CD14-positive monocyte (primary cell): ENCODE measurements at regions not wholly inside any gene's neighbourhood (a gene's known extent, or its start where the extent isn't known, plus 50 kb on each side); places are given as distances from the start of the nearest gene placed in this dataset.

Experiments used
- DNase-seq, 3 donors: peaks; one replicate each; pipeline ENCODE4 v3.0.0-alpha.2; 2011 to 2022
- H2AFZ ChIP-seq: 2 replicates; pipeline ENCODE4 v1.6.0; 2012; ENCODE audit warnings: mild to moderate bottlenecking, low read depth, low read length, inconsistent platforms; ENCODE audit not compliant: insufficient read depth, poor library complexity, severe bottlenecking
- H3K27ac ChIP-seq, 2 donors: 1 replicate in 1 of 2; 2 replicates in 1 of 2; pipeline ENCODE4 v1.5.1; 2012 to 2013; ENCODE audit warnings: low read length in 2 of 2, control low read depth in 1 of 2, inconsistent platforms in 1 of 2, low read depth in 1 of 2, mild to moderate bottlenecking in 1 of 2
- H3K27me3 ChIP-seq, 2 donors: one replicate each; pipeline versions ENCODE4 v1.6.0 to v1.6.1; 2011 to 2013; ENCODE audit warnings: low read length in 2 of 2; ENCODE audit not compliant: control insufficient read depth in 2 of 2, insufficient read depth in 2 of 2
- H3K36me3 ChIP-seq, 2 donors: replicated peaks in 1 of 2; 1 replicate in 1 of 2; 2 replicates in 1 of 2; pipeline versions ENCODE4 v1.5.1 to v1.6.1; 2012 to 2013; ENCODE audit warnings: low read length in 2 of 2, control low read depth in 1 of 2, inconsistent platforms in 1 of 2, mild to moderate bottlenecking in 1 of 2; ENCODE audit not compliant: insufficient read depth in 2 of 2, control insufficient read depth in 1 of 2
- H3K4me1 ChIP-seq, 2 donors: 1 replicate in 1 of 2; 2 replicates in 1 of 2; pipeline versions ENCODE4 v1.5.1 to v1.6.1; 2012 to 2013; ENCODE audit warnings: low read length in 2 of 2, control low read depth in 1 of 2, inconsistent platforms in 1 of 2, mild to moderate bottlenecking in 1 of 2, moderate library complexity in 1 of 2; ENCODE audit not compliant: insufficient read depth in 2 of 2, control insufficient read depth in 1 of 2
- H3K4me2 ChIP-seq: replicated peaks from 2 replicates; pipeline ENCODE3; 2012; ENCODE audit warnings: low read length, moderate library complexity, mild to moderate bottlenecking; ENCODE audit not compliant: poor library complexity, severe bottlenecking; ENCODE audit errors: extremely low read depth
- H3K4me3 ChIP-seq, 3 experiments: fragments of 200-600 bp in 1 of 3; sonication (generic) in 1 of 3; replicated peaks in 1 of 3; 1 replicate in 2 of 3; 2 replicates in 1 of 3; pipeline ENCODE4 v1.5.1; 2011 to 2013; ENCODE audit warnings: low read length in 3 of 3, mild to moderate bottlenecking in 3 of 3, control low read depth in 2 of 3, low read depth in 2 of 3, inconsistent platforms in 1 of 3, moderate library complexity in 1 of 3
- H3K79me2 ChIP-seq: 2 replicates; pipeline ENCODE4 v1.6.0; 2012; ENCODE audit warnings: mild to moderate bottlenecking, control low read depth, inconsistent platforms, low read length, moderate library complexity; ENCODE audit not compliant: insufficient read depth
- H3K9ac ChIP-seq: 2 replicates; pipeline ENCODE4 v1.6.0; 2017; ENCODE audit warnings: low read length, mild to moderate bottlenecking; ENCODE audit not compliant: insufficient read depth, poor library complexity, severe bottlenecking
- H3K9me3 ChIP-seq, 2 donors: replicated peaks in 1 of 2; 1 replicate in 1 of 2; 2 replicates in 1 of 2; pipeline versions ENCODE4 v1.5.1 to v1.6.1; 2012 to 2013; ENCODE audit warnings: low read length in 2 of 2, control low read depth in 1 of 2; ENCODE audit not compliant: control insufficient read depth in 1 of 2, insufficient read depth in 1 of 2
- H4K20me1 ChIP-seq: 2 replicates; pipeline ENCODE4 v1.6.0; 2012; ENCODE audit warnings: mild to moderate bottlenecking, low read length, control low read depth, moderate library complexity; ENCODE audit not compliant: insufficient read depth
- H3K27ac Mint-ChIP-seq, 7 donors: one replicate each; pipeline ENCODE4 v1.8.0; 2020; ENCODE audit warnings: mild to moderate bottlenecking in 7 of 7, mixed read lengths in 7 of 7, moderate library complexity in 6 of 7, inconsistent platforms in 2 of 7
- H3K27me3 Mint-ChIP-seq, 3 donors: one replicate each; pipeline ENCODE4 v1.8.0; 2021 to 2022; ENCODE audit warnings: low read depth in 3 of 3, mild to moderate bottlenecking in 3 of 3, mixed read lengths in 3 of 3, moderate library complexity in 3 of 3, inconsistent platforms in 1 of 3
- H3K36me3 Mint-ChIP-seq, 2 donors: one replicate each; pipeline ENCODE4 v1.8.0; 2020; ENCODE audit warnings: mixed read lengths in 2 of 2, inconsistent platforms in 1 of 2, mild to moderate bottlenecking in 1 of 2
- H3K4me1 Mint-ChIP-seq: one replicate; pipeline ENCODE4 v1.8.0; 2020; ENCODE audit warnings: mild to moderate bottlenecking, mixed read lengths
- H3K4me3 Mint-ChIP-seq, 2 donors: one replicate each; pipeline ENCODE4 v1.8.0; 2020; ENCODE audit warnings: mild to moderate bottlenecking in 2 of 2, mixed read lengths in 2 of 2, moderate library complexity in 1 of 2
- H3K9me3 Mint-ChIP-seq, 7 donors: one replicate each; pipeline ENCODE4 v1.8.0; 2020 to 2022; ENCODE audit warnings: mixed read lengths in 7 of 7, mild to moderate bottlenecking in 6 of 7, moderate library complexity in 6 of 7, inconsistent platforms in 2 of 7
- WGBS: methylation state at CpG from one replicate; pipeline ENCODE4 v1.1.5; 2013; ENCODE audit warnings: missing lambda C conversion rate; ENCODE audit not compliant: insufficient coverage; 5-methylcytosine and 5-hydroxymethylcytosine counted together
- intact Hi-C, 2 donors: fragments of 100-400 bp; cut with micrococcal nuclease; formaldehyde crosslinking; loops; one replicate each; pipeline versions ENCODE4 v1.15.0 to v1.15.1; 2023
- TF ChIP-seq, protein P1 (sequence below): fragments of 200-600 bp; IDR thresholded peaks from one replicate; pipeline ENCODE4 v1.8.0; 2022; ENCODE audit warnings: antibody characterized with exemption, mild to moderate bottlenecking

DNA sequence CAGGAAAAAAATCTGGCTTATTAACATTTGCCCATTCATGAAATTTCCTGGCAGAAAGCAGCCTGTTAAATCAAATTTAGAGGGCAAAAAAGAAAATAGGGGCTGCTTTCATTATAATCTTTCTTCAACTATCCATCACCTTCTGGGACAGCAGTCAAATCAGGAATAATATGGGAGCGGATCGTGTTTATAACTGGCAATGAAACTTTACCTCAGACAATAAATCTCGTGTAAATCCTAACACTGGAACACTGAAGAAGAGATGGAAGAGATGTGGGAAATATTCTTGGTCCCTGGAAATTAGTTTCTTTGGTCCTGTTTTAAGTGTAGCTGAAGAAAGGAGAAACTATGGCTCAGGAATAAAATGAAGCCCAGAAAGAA lies 77.5 kb upstream of the SERTAD2 start:
- no peak for DNase-seq
- Histone ChIP-seq H3K4me1 (peaks cover 44 to 50% of the 10 kb centered on the region in 2 donors), H3K4me3 (peak overlapping the region; percentile 43 to 99 (median 84)), H3K4me2 (peak overlapping the region; percentile 83), H3K36me3 (peaks cover 0 to 17% of the 10 kb centered on the region in 2 donors), H3K27me3 (no peaks in the 10 kb centered on the region), H3K9ac (peak overlapping the region; percentile 74), H2AFZ (peak overlapping the region; percentile 78), H4K20me1 (no peaks in the 10 kb centered on the region), H3K79me2 (peaks cover 29% of the 10 kb centered on the region), H3K27ac (peak overlapping the region; percentile 52 to 99), H3K9me3 (no peaks in the 10 kb centered on the region)
- intact Hi-C loops, result loop anchor here in 1 of 2 donors (5.0 kb wide), 2 partner anchors 34 to 74 kb away; no protein-coding TSS in a partner anchor
- Mint-ChIP-seq H3K4me1 (peaks cover 47% of the 10 kb centered on the region), H3K27me3 (no peaks in the 10 kb centered on the region), H3K36me3 (peaks cover 16 to 20% of the 10 kb centered on the region in 2 donors), H3K4me3 (peak overlapping the region; percentile 78 to 90), H3K27ac (peak overlapping the region; percentile 92 to 98 (median 95)), H3K9me3 (no peaks in the 10 kb centered on the region)
- TF ChIP-seq, protein P1, sequence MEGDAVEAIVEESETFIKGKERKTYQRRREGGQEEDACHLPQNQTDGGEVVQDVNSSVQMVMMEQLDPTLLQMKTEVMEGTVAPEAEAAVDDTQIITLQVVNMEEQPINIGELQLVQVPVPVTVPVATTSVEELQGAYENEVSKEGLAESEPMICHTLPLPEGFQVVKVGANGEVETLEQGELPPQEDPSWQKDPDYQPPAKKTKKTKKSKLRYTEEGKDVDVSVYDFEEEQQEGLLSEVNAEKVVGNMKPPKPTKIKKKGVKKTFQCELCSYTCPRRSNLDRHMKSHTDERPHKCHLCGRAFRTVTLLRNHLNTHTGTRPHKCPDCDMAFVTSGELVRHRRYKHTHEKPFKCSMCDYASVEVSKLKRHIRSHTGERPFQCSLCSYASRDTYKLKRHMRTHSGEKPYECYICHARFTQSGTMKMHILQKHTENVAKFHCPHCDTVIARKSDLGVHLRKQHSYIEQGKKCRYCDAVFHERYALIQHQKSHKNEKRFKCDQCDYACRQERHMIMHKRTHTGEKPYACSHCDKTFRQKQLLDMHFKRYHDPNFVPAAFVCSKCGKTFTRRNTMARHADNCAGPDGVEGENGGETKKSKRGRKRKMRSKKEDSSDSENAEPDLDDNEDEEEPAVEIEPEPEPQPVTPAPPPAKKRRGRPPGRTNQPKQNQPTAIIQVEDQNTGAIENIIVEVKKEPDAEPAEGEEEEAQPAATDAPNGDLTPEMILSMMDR, result no peak
- WGBS, result no CpG with 5 or more reads among the region's 3 CpGs

DNA sequence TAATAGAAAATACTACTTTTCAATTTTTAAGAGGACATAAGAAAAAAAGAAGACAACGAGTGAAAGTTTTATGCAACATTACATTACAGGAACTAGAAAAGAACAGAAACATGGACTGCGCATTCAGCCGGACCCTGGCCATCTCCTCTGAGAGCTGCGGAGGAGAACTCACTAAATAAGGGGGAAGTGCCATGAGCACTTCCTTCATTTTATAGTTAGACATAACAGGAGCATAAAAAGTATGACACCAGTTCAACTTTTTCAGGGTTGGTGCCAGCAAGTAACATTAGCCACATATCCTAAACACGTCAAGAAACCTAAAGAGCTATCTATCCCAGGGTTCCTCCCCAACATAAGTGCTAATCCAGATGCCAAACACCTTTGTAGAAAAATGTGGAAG lies 78.0 kb upstream of the SERTAD2 start:
- Mint-ChIP-seq H3K27me3 (no peaks in the 10 kb centered on the region), H3K4me1 (peaks cover 42% of the 10 kb centered on the region), H3K4me3 (peak overlapping the region; percentile 78 to 90), H3K9me3 (no peaks in the 10 kb centered on the region), H3K27ac (peak overlapping the region; percentile 92 to 98 (median 95)), H3K36me3 (peaks cover 16 to 24% of the 10 kb centered on the region in 2 donors)
- DNase-seq, result peak; percentile 71 to 84 (median 80)
- Histone ChIP-seq H4K20me1 (no peaks in the 10 kb centered on the region), H3K4me1 (peaks cover 39 to 45% of the 10 kb centered on the region in 2 donors), H3K9me3 (no peaks in the 10 kb centered on the region), H3K27me3 (no peaks in the 10 kb centered on the region), H3K79me2 (peaks cover 24% of the 10 kb centered on the region), H3K27ac (peak overlapping the region; percentile 52 to 99), H2AFZ (peak overlapping the region; percentile 61), H3K4me2 (peak overlapping the region; percentile 83), H3K4me3 (peak overlapping the region; percentile 43 to 99 (median 84)), H3K9ac (peak overlapping the region; percentile 74), H3K36me3 (peaks cover 0 to 17% of the 10 kb centered on the region in 2 donors)
- no CpG with 5 or more reads among the region's 5 CpGs for WGBS
- intact Hi-C loops, result loop anchor here in 1 of 2 donors (5.0 kb wide), 2 partner anchors 34 to 74 kb away; no protein-coding TSS in a partner anchor
- TF ChIP-seq, protein P1, result no peak
